HCT116 (cell line): ENCODE measurements at regions not wholly inside any gene's neighbourhood (a gene's known extent, or its start where the extent isn't known, plus 50 kb on each side); places are given as distances from the start of the nearest gene placed in this dataset.

Experiments used
- ATAC-seq: fragments of 200-7000 bp; cut with Tn5 transposase; 2 replicates; pipeline ENCODE4 v1.9.1; 2020; ENCODE audit warnings: mild to moderate bottlenecking, moderate library complexity
- BruUV-seq: library from RNA; stranded (reverse); fragments of 400-500 nt; replicated peaks from 2 replicates; lab custom pipeline; 2021; lab: Mats Ljungman, UMichigan
- CTCF ChIA-PET: fragments of 300-600 bp; sonication (Branson Sonifier 250); formaldehyde crosslinking; loops from one replicate; lab custom pipeline; 2021; ENCODE audit warnings: antibody characterized with exemption; lab: Charles Lee
- POLR2A ChIA-PET: fragments of 300-600, 350-600 bp; sonication (Branson Sonifier 250); formaldehyde crosslinking; loops from one replicate; lab custom pipeline; 2021; ENCODE audit warnings: antibody characterized with exemption; lab: Charles Lee
- RAD21 ChIA-PET, 2 experiments: fragments of 300-600 bp; sonication (Branson Sonifier 250); formaldehyde crosslinking; loops; one replicate each; lab custom pipeline; 2023; ENCODE audit warnings: low total read pairs in 2 of 2; ENCODE audit not compliant: uncharacterized antibody in 2 of 2, unreplicated experiment in 2 of 2, low non-redundant PET in 1 of 2; lab: Charles Lee
- DNase-seq: peaks from one replicate; pipeline ENCODE4 v3.0.0-alpha.2; 2010; ENCODE audit warnings: low read depth, low spot score
- H2AFZ ChIP-seq: fragments of 200-600 bp; shearing (Covaris generic), sonication (generic); 2 replicates; pipeline ENCODE4 v1.6.1; 2017; ENCODE audit warnings: low read depth, mixed run types, mixed read lengths, antibody characterized with exemption, low read length; ENCODE audit not compliant: poor library complexity, severe bottlenecking
- H3K27ac ChIP-seq: 2 replicates; pipeline ENCODE4 v1.5.1; 2012; ENCODE audit warnings: low read depth, low read length
- H3K27me3 ChIP-seq: fragments of 200-600 bp; sonication (generic); 2 replicates; pipeline ENCODE4 v1.6.1; 2016; ENCODE audit warnings: mixed run types, low read length, mixed read lengths; ENCODE audit not compliant: insufficient read depth
- H3K36me3 ChIP-seq, 2 experiments: fragments of 200-500 bp in 1 of 2; fragments of 200-600 bp in 1 of 2; sonication (Bioruptor generic) in 1 of 2; sonication (generic) in 1 of 2; 2 replicates each; pipeline versions ENCODE4 v1.5.1 to v1.6.1; 2014 to 2016; ENCODE audit warnings: low read length in 2 of 2, inconsistent platforms in 1 of 2, mixed read lengths in 1 of 2, mixed run types in 1 of 2; ENCODE audit not compliant: insufficient read depth in 2 of 2, control insufficient read depth in 1 of 2
- H3K4me1 ChIP-seq, 2 experiments: fragments of 200-600 bp in 1 of 2; sonication (generic) in 1 of 2; 2 replicates each; pipeline versions ENCODE4 v1.5.1 to v1.6.1; 2012 to 2017; ENCODE audit warnings: low read length in 2 of 2, inconsistent platforms in 1 of 2, mild to moderate bottlenecking in 1 of 2, mixed read lengths in 1 of 2, mixed run types in 1 of 2, moderate library complexity in 1 of 2; ENCODE audit not compliant: insufficient read depth in 2 of 2, control insufficient read depth in 1 of 2
- H3K4me2 ChIP-seq: fragments of 200-600 bp; sonication (generic); 2 replicates; pipeline ENCODE4 v1.6.1; 2017; ENCODE audit warnings: mixed run types, low read length, mixed read lengths
- H3K4me3 ChIP-seq, 2 experiments: fragments of 200-600 bp in 1 of 2; sonication (generic) in 1 of 2; replicated peaks in 1 of 2; 2 replicates each; pipeline ENCODE4 v1.5.1; 2011 to 2016; ENCODE audit warnings: low read length in 2 of 2, control low read depth in 1 of 2, low read depth in 1 of 2, mild to moderate bottlenecking in 1 of 2, mixed read lengths in 1 of 2, mixed run types in 1 of 2
- H3K79me2 ChIP-seq: fragments of 200-600 bp; sonication (generic); 2 replicates; pipeline ENCODE4 v1.6.1; 2017; ENCODE audit warnings: mild to moderate bottlenecking, mixed run types, low read length, moderate library complexity, mixed read lengths; ENCODE audit not compliant: insufficient read depth
- H3K9ac ChIP-seq: fragments of 200-600 bp; sonication (generic); 2 replicates; pipeline ENCODE4 v1.6.1; 2016; ENCODE audit warnings: low read length, mixed read lengths
- H3K9me2 ChIP-seq: fragments of 200-600 bp; sonication (generic), shearing (Covaris generic); 2 replicates; pipeline ENCODE4 v1.6.1; 2017; ENCODE audit warnings: mixed run types, mild to moderate bottlenecking, moderate library complexity; ENCODE audit not compliant: insufficient read depth
- H3K9me3 ChIP-seq, 2 experiments: fragments of 200-500 bp in 1 of 2; fragments of 200-600 bp in 1 of 2; sonication (Bioruptor generic) in 1 of 2; sonication (generic) in 1 of 2; 2 replicates each; pipeline ENCODE4 v1.6.1; 2014 to 2017; ENCODE audit warnings: low read length in 2 of 2, mixed read lengths in 2 of 2, inconsistent platforms in 1 of 2, low read depth in 1 of 2, mild to moderate bottlenecking in 1 of 2, mixed run types in 1 of 2, moderate library complexity in 1 of 2; ENCODE audit not compliant: control insufficient read depth in 1 of 2, insufficient read depth in 1 of 2
- H4K20me1 ChIP-seq: fragments of 200-600 bp; sonication (generic), shearing (Covaris generic); 2 replicates; pipeline ENCODE4 v1.6.1; 2017; ENCODE audit warnings: mixed run types, mild to moderate bottlenecking, moderate library complexity; ENCODE audit not compliant: insufficient read depth
- CBX3 ChIP-seq: IDR thresholded peaks from 2 replicates; pipeline ENCODE4 v1.6.1; 2012; ENCODE audit warnings: low read depth
- CTCF ChIP-seq, 3 experiments: fragments of 200-600 bp in 1 of 3; sonication (generic) in 1 of 3; IDR thresholded peaks in 2 of 3; conservative IDR thresholded peaks in 1 of 3; 2 replicates each; pipeline ENCODE4 v1.5.1; 2012 to 2017; ENCODE audit warnings: low read depth in 2 of 3, low read length in 2 of 3, antibody characterized with exemption in 1 of 3, borderline replicate concordance in 1 of 3, control low read depth in 1 of 3, mild to moderate bottlenecking in 1 of 3, mixed read lengths in 1 of 3, mixed run types in 1 of 3, moderate library complexity in 1 of 3; ENCODE audit not compliant: insufficient read depth in 1 of 3
- JUND ChIP-seq: IDR thresholded peaks from 2 replicates; pipeline ENCODE4 v1.6.1; 2012
- RAD21 ChIP-seq: IDR thresholded peaks from 2 replicates; pipeline ENCODE4 v1.6.1; 2012; ENCODE audit warnings: low read depth, mild to moderate bottlenecking
- REST ChIP-seq: IDR thresholded peaks from 2 replicates; pipeline ENCODE4 v1.6.1; 2012; ENCODE audit warnings: low read depth
- YY1 ChIP-seq: IDR thresholded peaks from 2 replicates; pipeline ENCODE4 v1.6.1; 2011; ENCODE audit warnings: low read length, low read depth, moderate library complexity, mild to moderate bottlenecking; ENCODE audit not compliant: insufficient replicate concordance; ENCODE audit errors: extremely low read depth
- ZFX ChIP-seq: fragments of 450-650 bp; IDR thresholded peaks from 2 replicates; pipeline ENCODE4 v1.6.1; 2017
- ZNF274 ChIP-seq: fragments of 200-500 bp; sonication (Bioruptor generic); IDR thresholded peaks from 2 replicates; pipeline ENCODE4 v1.6.1; 2014; ENCODE audit warnings: mild to moderate bottlenecking, low read depth, low read length, inconsistent platforms
- intact Hi-C: fragments of 100-400 bp; cut with micrococcal nuclease; formaldehyde crosslinking; loops from 2 replicates; pipeline ENCODE4 v1.10.0; 2022

GRCh38 chrY:12423416-12424252 is 277.4 kb upstream of the USP9Y start (continued):
- TF ChIP-seq REST, result no peak

- Histone ChIP-seq H2AFZ (no peak overlapping the region), H3K4me1 (no peaks in the 10 kb centered on the region), H3K9me3 (no peaks in the 10 kb centered on the region), H3K27me3 (no peaks in the 10 kb centered on the region), H3K36me3 (no peaks in the 10 kb centered on the region), H3K27ac (no peak overlapping the region), H3K4me3 (no peak overlapping the region), H3K79me2 (no peaks in the 10 kb centered on the region), H4K20me1 (no peaks in the 10 kb centered on the region), H3K9me2 (no peaks in the 10 kb centered on the region), H3K4me2 (no peak overlapping the region), H3K9ac (no peak overlapping the region)
- TF ChIP-seq YY1, result no peak
- TF ChIP-seq ZFX, result no peak
- no peak for TF ChIP-seq ZNF274
- no peak for TF ChIP-seq CBX3
- TF ChIP-seq RAD21, result no peak
- TF ChIP-seq JUND, result no peak
- no peak for TF ChIP-seq REST
- TF ChIP-seq CTCF (IDR thresholded peaks at IDR 0.05 in 2 of 3, conservative IDR thresholded peaks at IDR 0.05 in 1 of 3; ENCODE audit: borderline replicate concordance in 1 of 3, insufficient read depth in 1 of 3, low read depth in 2 of 3, low read length in 2 of 3), result no peak
- RAD21 ChIA-PET, result no interaction called here
- DNase-seq, result no peak
- CTCF ChIA-PET, result no interaction called here
- BruUV-seq, result no TSS peak
- intact Hi-C loops, result no loop called here
- ATAC-seq, result no peak
- POLR2A ChIA-PET, result no interaction called here
Measured at GRCh38 chrY:12425506-12425905, 275.5 kb upstream of the USP9Y start.
